GM12891 (cell line): ENCODE measurements at regions not wholly inside any gene's neighbourhood (a gene's known extent, or its start where the extent isn't known, plus 50 kb on each side); places are given as distances from the start of the nearest gene placed in this dataset.

Experiments used
- DNase-seq: peaks from one replicate; pipeline ENCODE4 v3.0.0; 2011; ENCODE audit warnings: low spot score; ENCODE audit not compliant: insufficient read length
- FAIRE-seq: peaks from 2 replicates; lab custom pipeline; 2011; peaks lifted over from hg19 to GRCh38; lab: Jason Lieb, UNC
- PAX5 ChIP-seq: IDR thresholded peaks from 2 replicates; pipeline ENCODE4 v1.6.1; 2011; ENCODE audit warnings: low read length, moderate library complexity, mild to moderate bottlenecking; ENCODE audit not compliant: insufficient read depth, severe bottlenecking
- POLR2A ChIP-seq: IDR thresholded peaks from 2 replicates; pipeline ENCODE4 v1.6.1; 2011; ENCODE audit warnings: low read depth, low read length, control low read depth
- POLR2AphosphoS5 ChIP-seq: IDR thresholded peaks from 2 replicates; pipeline ENCODE4 v1.6.1; 2011; ENCODE audit warnings: low read depth, low read length, control low read depth
- POU2F2 ChIP-seq: IDR thresholded peaks from 2 replicates; pipeline ENCODE4 v1.6.1; 2011; ENCODE audit warnings: low read depth, mild to moderate bottlenecking, control low read depth, low read length, moderate library complexity
- SPI1 ChIP-seq: IDR thresholded peaks from 2 replicates; pipeline ENCODE4 v1.6.1; 2011; ENCODE audit warnings: low read depth, low read length, control low read depth
- TAF1 ChIP-seq: IDR thresholded peaks from 2 replicates; pipeline ENCODE4 v1.6.1; 2011; ENCODE audit warnings: low read depth, low read length, control low read depth

GRCh38 chrX:149363965-149364364, 141.1 kb downstream of the IDS start:
- DNase-seq (no peak), FAIRE-seq (no peak)
- TF ChIP-seq PAX5 (no peak), SPI1 (no peak), TAF1 (no peak), POLR2A (no peak), POU2F2 (no peak), POLR2AphosphoS5 (no peak)

- DNase-seq (no peak), FAIRE-seq (no peak)
- TF ChIP-seq POLR2A (no peak), POLR2AphosphoS5 (no peak), PAX5 (no peak), SPI1 (no peak), TAF1 (no peak), POU2F2 (no peak)
Measured at GRCh38 chrX:149346306-149346705, 158.8 kb downstream of the IDS start.

GRCh38 chrX:149322316-149322715, 182.8 kb downstream of the IDS start:
- no peak for TF ChIP-seq SPI1
- TF ChIP-seq POLR2AphosphoS5: no peak
- no peak for TF ChIP-seq POU2F2
- TF ChIP-seq POLR2A: no peak
- TF ChIP-seq PAX5: no peak
- TF ChIP-seq TAF1: no peak
- FAIRE-seq: no peak
- DNase-seq: no peak

- FAIRE-seq (no peak), DNase-seq (no peak)
- no peak for TF ChIP-seq SPI1
- TF ChIP-seq POU2F2: no peak
- no peak for TF ChIP-seq PAX5
- no peak for TF ChIP-seq TAF1
- TF ChIP-seq POLR2A: no peak
- TF ChIP-seq POLR2AphosphoS5: no peak
Measured at GRCh38 chrX:149313871-149314371, 191.2 kb downstream of the IDS start.

- DNase-seq (no peak), FAIRE-seq (no peak)
- TF ChIP-seq POLR2A: no peak
- TF ChIP-seq POLR2AphosphoS5: no peak
- TF ChIP-seq SPI1: no peak
- no peak for TF ChIP-seq POU2F2
Measured at GRCh38 chrX:149312988-149313387, 192.1 kb downstream of the IDS start.

GRCh38 chrX:149312097-149312496, 193.0 kb downstream of the IDS start:
- TF ChIP-seq POLR2AphosphoS5 (no peak), SPI1 (no peak), POLR2A (no peak), TAF1 (no peak), PAX5 (no peak), POU2F2 (no peak)
- DNase-seq: no peak
- no peak for FAIRE-seq

- no peak for DNase-seq
- no peak for TF ChIP-seq PAX5
- TF ChIP-seq TAF1: no peak
- TF ChIP-seq POLR2AphosphoS5: no peak
- no peak for TF ChIP-seq SPI1
- no peak for TF ChIP-seq POLR2A
- no peak for TF ChIP-seq POU2F2
- no peak for FAIRE-seq
Measured at GRCh38 chrX:149302705-149303104, 202.4 kb downstream of the IDS start.

- TF ChIP-seq TAF1: no peak
- no peak for TF ChIP-seq SPI1
- TF ChIP-seq POU2F2: no peak
- TF ChIP-seq POLR2AphosphoS5: no peak
- TF ChIP-seq POLR2A: no peak
- no peak for TF ChIP-seq PAX5
- no peak for DNase-seq
- no peak for FAIRE-seq
Measured at GRCh38 chrX:149298111-149298510, 207.0 kb downstream of the IDS start.

- DNase-seq (no peak), FAIRE-seq (no peak)
- TF ChIP-seq PAX5 (no peak), POU2F2 (no peak), POLR2A (no peak), TAF1 (no peak), POLR2AphosphoS5 (no peak), SPI1 (no peak)
Measured at GRCh38 chrX:149296092-149296491, 209.0 kb downstream of the IDS start.

- DNase-seq: peak; percentile 6
- TF ChIP-seq POLR2A (no peak), PAX5 (no peak), TAF1 (no peak), POLR2AphosphoS5 (no peak), POU2F2 (no peak), SPI1 (no peak)
- FAIRE-seq: peak; percentile 90
Measured at GRCh38 chrX:149286940-149287349, 218.2 kb downstream of the IDS start.
